HG02798 (cell line): ENCODE measurements at regions not wholly inside any gene's neighbourhood (a gene's known extent, or its start where the extent isn't known, plus 50 kb on each side); places are given as distances from the start of the nearest gene placed in this dataset.

ENCODE experiments used
- ATAC-seq: cut with Tn5 transposase; IDR thresholded peaks from one replicate; pipeline ENCODE4 v1.9.1; 2021; ENCODE audit warnings: mild to moderate bottlenecking; ENCODE audit not compliant: unreplicated experiment, poor library complexity

- ATAC-seq: no peak
These were observed 167.9 kb upstream of the CPEB2 start for GRCh38 chr4:14834382-14834781.

- ATAC-seq: no peak
These were observed 167.0 kb upstream of the CPEB2 start for GRCh38 chr4:14835288-14835687.

GRCh38 chr4:14835708-14836425 lies 166.4 kb upstream of the CPEB2 start:
- no peak for ATAC-seq

GRCh38 chr4:14837860-14838259 lies 164.4 kb upstream of the CPEB2 start:
- ATAC-seq: no peak

- ATAC-seq: no peak
These were observed 160.2 kb upstream of the CPEB2 start for GRCh38 chr4:14841801-14842768.

GRCh38 chr4:14842964-14843630 lies 159.2 kb upstream of the CPEB2 start:
- no peak for ATAC-seq

- peak; percentile 43 for ATAC-seq
These were observed 158.2 kb upstream of the CPEB2 start for GRCh38 chr4:14844061-14844460.

GRCh38 chr4:14848229-14848628 lies 154.1 kb upstream of the CPEB2 start:
- no peak for ATAC-seq

- no peak for ATAC-seq
These were observed 151.7 kb upstream of the CPEB2 start for GRCh38 chr4:14850455-14851097.

GRCh38 chr4:14853176-14853943 lies 148.9 kb upstream of the CPEB2 start:
- ATAC-seq: no peak

GRCh38 chr4:14855719-14856061 lies 146.6 kb upstream of the CPEB2 start:
- no peak for ATAC-seq

GRCh38 chr4:14856062-14856933 lies 146.0 kb upstream of the CPEB2 start:
- peak; percentile 98 for ATAC-seq

GRCh38 chr4:14856934-14857235 lies 145.4 kb upstream of the CPEB2 start:
- ATAC-seq: no peak

GRCh38 chr4:14857475-14857874 lies 144.8 kb upstream of the CPEB2 start:
- ATAC-seq: no peak

- ATAC-seq: no peak
These were observed 144.3 kb upstream of the CPEB2 start for GRCh38 chr4:14857981-14858380.

GRCh38 chr4:14862891-14863290 lies 139.4 kb upstream of the CPEB2 start:
- no peak for ATAC-seq

GRCh38 chr4:14863418-14864364 lies 138.6 kb upstream of the CPEB2 start:
- no peak for ATAC-seq
